ENCODE measurements at regions not wholly inside any gene's neighbourhood (a gene's known extent, or its start where the extent isn't known, plus 50 kb on each side); places are given as distances from the start of the nearest gene placed in this dataset.

DNA sequence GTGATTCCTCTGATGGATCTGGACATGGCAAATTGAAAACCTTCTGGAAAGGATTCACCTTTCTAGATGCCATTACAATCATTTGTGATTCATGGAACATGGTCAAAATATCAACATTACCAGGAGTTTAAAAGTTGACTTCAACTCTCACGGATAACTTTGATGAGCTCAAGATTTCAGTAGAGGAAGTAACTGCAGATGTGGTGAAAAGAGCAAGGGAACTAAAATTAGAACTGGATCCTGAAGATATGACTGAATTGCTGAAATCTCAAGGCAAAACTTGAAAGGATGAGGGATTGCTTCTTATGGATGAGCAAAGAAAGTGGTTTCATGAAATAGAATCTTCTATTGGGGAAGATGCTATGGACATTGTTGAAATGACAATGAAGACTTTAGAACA lies 293.6 kb downstream of the ARHGAP12 start:
- no peak for DNase-seq

GRCh38 chr10:31630861-31631567 lies 297.6 kb downstream of the ARHGAP12 start:
- DNase-seq, result no peak

DNA sequence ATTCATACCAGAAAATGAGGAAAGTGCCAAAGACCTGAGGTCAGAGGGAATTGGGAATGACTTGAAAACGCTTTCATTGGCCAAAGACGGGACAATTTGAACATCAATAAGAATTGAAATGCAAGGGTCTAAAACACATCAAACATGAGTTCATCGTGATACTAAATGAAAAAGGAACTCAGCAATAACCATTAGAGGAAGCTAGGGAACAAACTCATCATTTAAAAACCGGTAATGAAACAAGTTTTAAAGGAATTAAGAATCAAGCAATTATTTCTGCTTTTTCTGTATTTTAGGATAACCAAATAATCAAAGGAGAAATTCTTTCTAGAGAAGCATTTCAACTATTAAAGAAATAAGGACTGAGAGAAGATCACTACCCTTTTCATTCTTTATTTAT lies 303.1 kb downstream of the ARHGAP12 start:
- DNase-seq, result no peak

DNA sequence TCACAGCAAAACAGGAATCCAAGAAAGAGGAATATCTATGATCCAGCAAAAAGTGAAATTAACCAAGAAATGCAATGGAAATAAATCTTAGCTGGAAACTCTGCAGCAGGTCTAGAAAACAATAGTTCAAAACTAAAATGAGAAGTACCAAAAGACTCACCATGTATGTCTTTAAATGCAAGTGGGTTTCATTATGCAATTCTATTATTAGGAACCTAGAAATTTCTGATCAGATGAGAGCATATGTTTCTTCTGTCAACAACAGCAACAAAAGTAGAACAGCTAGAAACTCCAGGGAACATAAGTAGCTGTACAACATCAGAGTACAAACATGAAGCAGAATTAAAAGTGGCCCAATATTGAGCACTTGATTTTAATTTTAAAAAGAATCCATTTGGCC lies 304.0 kb downstream of the ARHGAP12 start:
- no peak for DNase-seq

DNA sequence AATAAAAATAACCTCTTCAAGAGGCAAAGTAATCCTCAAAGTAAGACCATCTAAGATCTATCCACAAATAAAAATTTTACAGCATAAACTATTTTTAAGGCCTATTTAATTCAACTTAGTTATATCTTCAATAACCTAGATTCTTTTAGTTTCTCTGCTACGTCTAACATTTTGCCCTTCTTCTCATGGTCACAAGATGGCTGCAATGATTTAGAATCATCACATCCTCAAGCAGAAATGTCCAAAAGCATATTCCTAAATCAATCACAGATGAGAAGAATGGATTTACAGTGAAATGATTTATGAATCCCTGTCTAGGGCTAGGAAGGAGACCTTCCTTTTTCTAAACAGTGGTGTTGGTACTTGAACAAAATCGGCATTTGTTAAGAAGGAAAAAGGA lies 304.7 kb downstream of the ARHGAP12 start:
- no peak for DNase-seq

DNA sequence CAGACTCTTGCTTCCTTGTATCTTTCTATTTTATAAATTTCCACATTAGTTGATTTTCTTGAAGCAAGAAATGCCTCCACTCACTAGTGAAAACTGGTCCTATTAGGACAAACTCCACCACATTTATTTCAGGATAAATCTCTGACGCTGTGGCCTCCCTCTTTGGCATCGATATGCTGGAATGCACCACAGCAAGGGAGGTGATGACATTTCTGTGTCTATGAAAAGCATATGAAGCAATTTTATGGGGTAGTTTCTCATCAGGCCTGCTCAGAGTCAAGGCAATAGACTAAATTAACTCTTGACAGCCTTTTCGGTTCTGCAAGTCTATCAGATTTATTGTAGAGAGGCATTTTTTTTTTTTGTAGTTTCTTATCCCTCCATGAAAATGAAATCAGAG lies 304.4 kb downstream of the ZEB1 start:
- DNase-seq, result no peak

- DNase-seq, result no peak
Measured at GRCh38 chr10:31622978-31623377, 304.0 kb downstream of the ZEB1 start.

DNA sequence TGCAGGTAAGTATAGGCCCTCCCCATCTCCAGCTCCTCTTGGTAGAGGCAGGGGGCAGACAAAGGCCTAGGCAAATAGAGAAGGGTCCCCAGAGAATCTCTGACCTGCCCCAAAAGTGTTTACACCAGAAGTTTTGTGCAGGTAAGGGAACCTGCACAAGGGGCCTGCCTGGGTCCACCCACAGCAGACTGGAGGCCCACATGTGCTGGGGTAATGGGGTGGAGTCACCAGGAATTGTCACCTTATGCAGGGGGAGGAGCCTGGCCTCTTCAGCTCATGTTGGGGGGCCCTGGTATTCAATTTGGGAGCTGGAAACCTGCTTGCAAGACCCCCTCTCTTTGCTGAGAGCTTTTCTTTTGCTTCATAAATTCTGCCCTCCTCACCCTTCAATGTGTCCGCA lies 302.7 kb downstream of the ZEB1 start:
- DNase-seq, result no peak

DNA sequence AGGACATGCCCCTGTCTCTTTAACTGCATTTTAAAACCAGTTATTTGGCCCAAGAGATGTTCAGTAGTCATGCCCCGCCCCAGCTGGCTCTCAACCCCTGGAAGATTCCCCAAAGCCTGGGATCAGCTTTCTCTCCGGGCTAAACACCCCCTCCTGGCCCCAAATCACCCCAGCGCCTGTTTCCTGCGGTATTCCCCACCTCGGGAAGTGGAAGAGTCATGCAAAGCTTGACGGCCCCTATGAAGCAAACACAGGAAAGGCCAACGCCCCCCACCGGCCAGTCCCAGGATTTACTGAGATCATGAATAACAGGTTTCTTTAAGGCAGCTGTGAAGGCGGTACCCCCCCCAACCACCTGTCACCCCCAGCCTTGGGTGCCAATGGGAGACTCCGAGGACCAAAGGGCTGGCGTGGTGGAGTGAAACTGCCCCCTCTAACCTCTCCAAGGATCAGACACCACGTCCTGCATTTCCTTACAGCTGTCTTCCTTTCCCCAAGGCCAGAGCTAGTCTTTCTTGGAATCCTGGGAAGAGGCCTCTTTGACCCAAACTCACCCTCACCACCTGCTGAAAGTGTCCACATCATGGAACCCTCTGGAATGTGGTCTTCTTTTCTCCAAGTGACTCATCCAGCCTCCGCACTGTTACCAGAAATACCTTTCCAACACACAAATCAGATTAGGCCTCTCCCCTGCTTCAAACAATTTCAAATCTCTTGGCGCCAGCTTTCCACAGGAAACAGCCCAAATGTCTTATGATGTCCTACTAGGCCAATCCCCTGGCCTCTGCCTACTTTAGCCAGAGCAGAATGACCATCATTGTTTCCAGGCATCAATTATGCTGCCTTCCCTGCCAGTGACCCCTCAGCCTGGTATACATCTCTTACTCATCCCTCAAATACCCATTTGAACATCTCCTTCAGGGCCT lies 301.5 kb downstream of the ZEB1 start:
- DNase-seq, result no peak

DNA sequence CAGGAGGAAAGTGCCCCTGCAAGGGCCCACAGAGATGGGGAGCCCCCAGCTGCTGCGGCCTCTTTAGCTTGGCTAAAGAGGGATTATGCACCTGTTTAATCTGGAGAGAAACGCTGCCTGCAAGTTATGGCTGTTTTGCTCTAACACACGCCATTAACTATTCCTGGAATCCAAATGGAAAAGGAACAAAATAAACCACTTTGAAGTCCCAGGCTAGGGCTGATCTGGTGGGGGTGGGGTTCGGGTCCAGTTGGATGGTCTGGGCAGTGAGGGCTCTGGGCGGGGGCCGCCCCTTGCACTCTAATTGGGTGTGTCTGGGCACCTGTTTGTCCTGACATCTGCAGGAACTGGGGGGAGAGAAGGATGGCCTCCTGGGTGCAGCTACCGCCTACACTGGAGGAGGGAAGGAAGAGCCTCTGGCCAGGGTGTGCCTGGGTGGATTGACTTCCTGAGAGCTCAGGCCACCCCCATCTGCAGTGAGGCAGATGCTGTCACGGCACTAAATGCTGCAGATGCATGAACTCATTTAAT lies 300.6 kb downstream of the ZEB1 start:
- no peak for DNase-seq

GRCh38 chr10:31618541-31619291 lies 299.7 kb downstream of the ZEB1 start:
- DNase-seq, result no peak

DNA sequence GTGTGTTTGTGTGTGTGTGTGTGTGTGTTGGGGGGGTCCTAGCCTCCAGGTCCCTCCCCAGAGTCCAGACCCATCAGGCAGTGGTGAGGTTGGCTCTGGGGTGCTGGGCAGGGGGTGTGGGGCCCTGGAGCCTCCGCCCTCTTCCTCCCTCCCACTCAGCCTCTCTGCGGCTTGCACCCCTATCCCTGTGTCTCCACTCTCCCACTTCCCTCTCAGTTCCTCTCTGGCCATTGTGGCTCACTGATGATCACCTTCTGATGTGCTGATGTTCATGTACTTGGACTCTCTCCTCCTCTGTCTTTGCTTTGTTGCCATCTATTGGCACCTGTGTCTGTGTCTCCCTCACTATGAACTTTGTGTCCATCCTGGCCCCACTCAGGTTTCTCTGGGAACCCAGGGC lies 298.7 kb downstream of the ZEB1 start:
- no peak for DNase-seq

GRCh38 chr10:31617133-31617532 lies 298.1 kb downstream of the ZEB1 start:
- DNase-seq, result no peak

DNA sequence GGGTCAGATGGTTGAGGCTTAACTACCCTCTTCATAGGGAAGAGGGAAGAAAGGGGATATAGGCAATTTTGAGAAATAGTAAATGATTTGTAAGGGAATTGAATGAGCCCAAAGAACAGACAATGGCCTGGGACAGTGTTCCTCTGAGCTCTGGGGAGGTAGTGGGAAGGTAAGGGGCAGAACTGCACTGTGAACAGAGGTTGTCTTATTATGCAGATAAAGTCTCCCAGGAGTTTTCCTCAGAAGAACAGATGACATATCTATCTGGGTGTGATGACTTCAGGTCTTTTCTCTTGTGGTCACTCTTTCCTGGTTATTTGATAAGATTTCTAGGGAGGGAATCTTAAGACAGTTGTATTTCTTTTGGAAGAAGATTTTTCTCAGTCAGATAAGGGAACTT lies 296.1 kb downstream of the ZEB1 start:
- DNase-seq, result no peak

DNA sequence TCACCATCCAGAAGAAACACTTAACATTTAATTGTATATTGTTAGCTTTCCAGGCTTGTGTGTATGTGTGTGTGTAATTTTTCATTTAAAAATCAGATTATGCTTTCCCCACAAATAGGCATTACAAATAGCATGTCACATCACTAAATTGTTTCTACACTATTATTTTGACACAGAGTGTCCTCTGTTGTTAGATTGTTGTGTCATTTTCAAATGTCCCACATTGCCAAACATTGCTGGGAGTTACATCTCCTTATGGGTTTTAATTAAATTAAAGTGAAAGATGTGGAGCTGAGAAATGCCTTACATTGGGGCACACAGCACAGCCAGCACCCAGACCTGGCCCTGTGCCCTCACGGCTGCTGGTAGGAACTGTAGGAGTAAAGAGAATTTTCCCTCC lies 295.6 kb downstream of the ZEB1 start:
- no peak for DNase-seq

GRCh38 chr10:31612082-31612481 lies 293.1 kb downstream of the ZEB1 start:
- no peak for DNase-seq

DNA sequence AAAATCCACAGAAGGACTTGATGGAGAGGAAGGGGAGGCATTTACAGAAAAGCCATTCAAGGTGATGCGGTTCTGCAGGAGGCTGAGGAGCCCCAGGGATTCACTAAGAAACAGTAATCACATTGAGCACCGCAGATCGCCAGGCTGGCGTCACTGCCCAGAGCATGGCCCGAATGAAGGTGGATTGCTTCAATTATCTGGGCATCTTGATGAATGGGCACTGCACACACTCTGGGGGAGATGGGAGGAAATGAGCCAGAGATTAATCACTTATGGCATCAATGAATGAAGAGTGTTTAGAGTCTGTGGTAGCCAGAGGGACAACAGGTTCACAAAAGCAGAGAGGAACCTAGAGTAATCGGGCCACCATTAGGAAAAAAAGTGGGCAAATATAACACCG lies 292.1 kb downstream of the ZEB1 start:
- DNase-seq, result no peak

DNA sequence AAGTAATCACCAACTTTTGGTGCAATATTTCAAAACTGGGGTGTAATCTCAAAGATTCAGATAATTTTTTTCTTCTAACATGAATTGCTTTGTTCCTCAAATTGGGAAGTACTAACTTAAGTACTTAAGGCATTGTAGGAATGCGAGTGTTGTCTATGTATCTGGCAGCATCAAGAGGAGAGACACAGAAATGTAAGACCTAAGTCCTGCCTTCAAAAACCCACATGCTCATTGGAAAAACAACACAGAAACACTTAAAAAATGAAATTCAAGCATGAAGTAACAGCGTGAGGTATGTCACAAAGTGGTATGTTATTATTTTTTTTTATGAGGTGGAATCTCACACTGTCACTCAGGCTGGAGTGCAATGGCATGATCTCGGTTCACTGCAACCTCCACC lies 288.5 kb downstream of the ZEB1 start:
- no peak for DNase-seq

DNA sequence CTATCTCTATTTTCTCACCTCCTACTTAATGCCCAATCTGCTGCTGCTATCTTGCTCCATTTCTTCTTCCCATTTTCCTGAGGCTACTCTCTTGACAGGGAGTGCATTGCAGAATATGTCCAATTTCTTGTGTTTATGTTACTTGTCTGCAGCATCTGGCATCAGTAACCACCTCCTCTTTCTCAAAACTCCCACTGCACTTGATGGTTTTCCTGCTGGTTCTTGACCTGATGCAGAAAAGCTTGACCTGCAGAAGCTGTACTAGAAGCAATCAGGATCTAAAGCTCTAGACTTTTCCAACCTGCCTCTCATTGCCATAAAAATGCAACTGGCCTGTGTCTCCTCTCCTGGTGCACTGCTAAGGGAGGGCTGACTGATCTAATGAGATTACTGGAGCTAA lies 287.8 kb downstream of the ZEB1 start:
- DNase-seq, result no peak

GRCh38 chr10:31605861-31606525 lies 287.0 kb downstream of the ZEB1 start:
- no peak for DNase-seq

DNA sequence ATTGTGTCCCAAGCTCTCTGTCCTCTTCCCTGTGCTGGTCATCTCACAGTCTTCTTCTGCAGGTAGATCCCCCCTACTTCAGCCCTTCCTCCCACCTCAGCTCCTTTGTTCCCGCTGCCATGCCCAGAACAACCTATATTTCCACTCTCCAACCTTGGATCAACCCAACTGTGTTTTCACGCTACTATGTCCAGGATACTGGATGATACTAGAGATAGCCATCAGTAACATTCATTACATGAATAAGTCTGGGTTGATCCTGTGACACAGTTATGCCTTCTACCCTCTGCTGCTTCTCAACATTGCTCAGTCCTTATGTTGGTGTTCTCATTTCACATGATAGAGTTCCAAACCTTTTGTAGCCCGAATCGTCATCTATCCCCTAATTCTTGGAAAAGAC lies 286.4 kb downstream of the ZEB1 start:
- DNase-seq, result no peak

GRCh38 chr10:31604646-31605170 lies 285.7 kb downstream of the ZEB1 start:
- no peak for DNase-seq

DNA sequence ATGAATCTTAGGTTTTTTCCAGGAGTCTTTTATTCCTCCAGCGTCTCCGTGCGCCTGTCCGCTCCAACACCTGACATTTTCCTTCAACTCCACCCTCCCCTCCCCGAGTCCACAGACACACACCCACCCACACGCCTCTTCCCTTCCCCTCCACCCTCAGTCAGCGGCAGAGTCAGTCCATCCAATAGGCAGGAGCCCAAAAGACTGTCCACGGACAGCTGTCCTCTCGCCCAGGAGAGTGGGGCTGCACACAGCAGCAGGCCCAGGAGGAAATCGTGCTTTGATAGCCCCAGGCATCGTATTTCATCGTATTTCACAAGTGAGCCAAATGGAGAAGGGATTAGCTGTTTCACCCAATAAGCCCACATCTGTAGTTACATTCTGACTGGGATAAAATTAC lies 285.1 kb downstream of the ZEB1 start:
- no peak for DNase-seq

All from activated naive CD4-positive, alpha-beta T cell (primary cell).